Ovary (tissue), 7 donors: ENCODE measurements at regions not wholly inside any gene's neighbourhood (a gene's known extent, or its start where the extent isn't known, plus 50 kb on each side); places are given as distances from the start of the nearest gene placed in this dataset.

ENCODE experiments used
- DNase-seq, 5 donors: peaks; one replicate each; pipeline ENCODE4 v3.0.0-alpha.2; 2019 to 2020
- H3K27ac ChIP-seq, 2 donors: fragments of 200-600 bp; one replicate each; pipeline versions ENCODE4 v1.5.1 to v1.8.0; 2019 to 2022
- H3K27me3 ChIP-seq: fragments of 200-600 bp; one replicate; pipeline ENCODE4 v1.8.0; 2022
- H3K36me3 ChIP-seq: fragments of 200-600 bp; sonication (generic); one replicate; pipeline ENCODE4 v1.5.1; 2019
- H3K4me1 ChIP-seq: one replicate; pipeline ENCODE4 v1.8.1; 2013; ENCODE audit warnings: mild to moderate bottlenecking, moderate library complexity; ENCODE audit not compliant: insufficient read depth
- H3K4me3 ChIP-seq: fragments of 200-600 bp; sonication (generic); one replicate; pipeline ENCODE4 v1.5.1; 2017
- H3K9me3 ChIP-seq, 2 donors: fragments of 200-600 bp in 1 of 2; sonication (generic) in 1 of 2; one replicate each; pipeline versions ENCODE4 v1.5.1 to v1.8.1; 2013 to 2019; ENCODE audit warnings: mild to moderate bottlenecking in 1 of 2, moderate library complexity in 1 of 2
- EP300 ChIP-seq: sonication (generic); formaldehyde crosslinking; IDR thresholded peaks from one replicate; pipeline ENCODE4 v1.6.1; 2017; ENCODE audit warnings: antibody characterized with exemption
- POLR2A ChIP-seq: fragments of 450-650 bp; IDR thresholded peaks from one replicate; pipeline ENCODE4 v1.6.1; 2017; ENCODE audit warnings: antibody characterized with exemption, mild to moderate bottlenecking, moderate library complexity
- WGBS, 3 donors: extraction: QIAGEN DNeasy Blood & Tissue Kit in 1 of 3; methylation state at CpG; one replicate each; pipeline versions ENCODE4 v1.1.5 to v1.1.7; 2013 to 2017; 5-methylcytosine and 5-hydroxymethylcytosine counted together
- intact Hi-C, 4 donors: fragments of 100-400 bp; cut with DNase I; formaldehyde crosslinking; loops; one replicate each; pipeline versions ENCODE4 v1.11.0 to v1.15.1; 2022 to 2023
- TF ChIP-seq, protein P1 (sequence below), 3 donors: fragments of 450-650 bp in 2 of 3; fragments of 200-600 bp in 1 of 3; IDR thresholded peaks; one replicate each; pipeline versions ENCODE4 v1.5.1 to v1.8.0; 2016 to 2022; ENCODE audit warnings: antibody characterized with exemption in 3 of 3, mild to moderate bottlenecking in 1 of 3
- donor health status: DM: no; HTN: no; CAD: no; lungs with moderate emphysema.
- donor health status: DM: no; HTN: no; CAD: no.
- donor health status: Bipolar disorder and iron deficiency.
- donor health status: DM: no; HTN: no; CAD: no.
- donor health status: DM: yes; HTN: yes; CAD: no.

- no peak for DNase-seq
- H3K36me3 ChIP-seq = no peaks in the 10 kb centered on the region
- H3K9me3 ChIP-seq = no peaks in the 10 kb centered on the region
- no peak overlapping the region for H3K4me3 ChIP-seq
- no peaks in the 10 kb centered on the region for H3K27me3 ChIP-seq
- peak overlapping the region in 1 of 2 donors; percentile 2 for H3K27ac ChIP-seq
- WGBS, 3 donors = 62 to 65% (median 63%) methylated on average over 6 of the region's 6 CpGs
- no peak for TF ChIP-seq EP300
- TF ChIP-seq POLR2A = no peak
- TF ChIP-seq, protein P1, sequence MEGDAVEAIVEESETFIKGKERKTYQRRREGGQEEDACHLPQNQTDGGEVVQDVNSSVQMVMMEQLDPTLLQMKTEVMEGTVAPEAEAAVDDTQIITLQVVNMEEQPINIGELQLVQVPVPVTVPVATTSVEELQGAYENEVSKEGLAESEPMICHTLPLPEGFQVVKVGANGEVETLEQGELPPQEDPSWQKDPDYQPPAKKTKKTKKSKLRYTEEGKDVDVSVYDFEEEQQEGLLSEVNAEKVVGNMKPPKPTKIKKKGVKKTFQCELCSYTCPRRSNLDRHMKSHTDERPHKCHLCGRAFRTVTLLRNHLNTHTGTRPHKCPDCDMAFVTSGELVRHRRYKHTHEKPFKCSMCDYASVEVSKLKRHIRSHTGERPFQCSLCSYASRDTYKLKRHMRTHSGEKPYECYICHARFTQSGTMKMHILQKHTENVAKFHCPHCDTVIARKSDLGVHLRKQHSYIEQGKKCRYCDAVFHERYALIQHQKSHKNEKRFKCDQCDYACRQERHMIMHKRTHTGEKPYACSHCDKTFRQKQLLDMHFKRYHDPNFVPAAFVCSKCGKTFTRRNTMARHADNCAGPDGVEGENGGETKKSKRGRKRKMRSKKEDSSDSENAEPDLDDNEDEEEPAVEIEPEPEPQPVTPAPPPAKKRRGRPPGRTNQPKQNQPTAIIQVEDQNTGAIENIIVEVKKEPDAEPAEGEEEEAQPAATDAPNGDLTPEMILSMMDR (IDR thresholded peaks at IDR 0.05) = no peak
- intact Hi-C loops = no loop called here
- H3K4me1 ChIP-seq = peaks cover 7% of the 10 kb centered on the region
Measured at GRCh38 chr1:22258698-22259097, 115.8 kb upstream of the WNT4 start.

- Histone ChIP-seq H3K9me3 (no peaks in the 10 kb centered on the region), H3K36me3 (no peaks in the 10 kb centered on the region), H3K4me1 (peaks cover 7% of the 10 kb centered on the region), H3K27me3 (no peaks in the 10 kb centered on the region), H3K27ac (no peak overlapping the region), H3K4me3 (no peak overlapping the region)
- TF ChIP-seq POLR2A (no peak), EP300 (no peak)
- TF ChIP-seq, protein P1 (IDR thresholded peaks at IDR 0.05) = no peak
- 29 to 51% (median 31%) methylated on average over 18 of the region's 18 CpGs for WGBS, 3 donors
- peak in 4 of 5 donors; percentile 43 to 73 (median 68) for DNase-seq
- intact Hi-C loops = no loop called here
Measured at GRCh38 chr1:22259551-22260282, 116.8 kb upstream of the WNT4 start.

DNA sequence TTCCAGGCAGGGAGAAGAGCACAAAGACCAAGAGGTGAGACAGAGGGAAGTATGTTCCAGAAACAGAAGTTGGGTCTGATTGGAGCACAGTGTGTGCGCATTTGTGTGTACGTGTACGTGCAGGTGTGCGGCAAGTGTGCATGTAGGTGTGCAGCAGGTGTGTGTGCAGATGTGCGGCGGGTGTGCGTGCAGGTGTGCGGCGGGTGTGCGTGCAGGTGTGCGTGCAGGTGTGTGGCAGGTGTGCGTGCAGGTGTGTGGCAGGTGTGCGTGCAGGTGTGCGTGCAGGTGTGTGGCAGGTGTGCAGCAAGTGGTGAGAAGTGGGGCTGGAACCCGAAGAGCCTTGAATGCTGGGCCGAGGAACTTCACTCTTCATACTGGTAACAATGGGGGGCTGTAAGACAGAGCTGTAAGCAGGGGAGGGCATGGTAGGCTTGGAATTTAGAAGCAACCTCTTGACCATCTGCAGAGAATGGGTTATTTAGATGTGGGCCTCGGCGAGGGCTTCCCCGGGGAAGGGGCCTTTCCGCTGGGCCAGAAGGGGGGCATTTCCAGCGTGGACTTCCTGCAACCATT lies 118.0 kb upstream of the WNT4 start:
- Histone ChIP-seq H3K27me3 (no peaks in the 10 kb centered on the region), H3K36me3 (no peaks in the 10 kb centered on the region), H3K4me3 (no peak overlapping the region), H3K4me1 (peaks cover 7% of the 10 kb centered on the region), H3K27ac (no peak overlapping the region), H3K9me3 (no peaks in the 10 kb centered on the region)
- DNase-seq = no peak
- 86 to 89% (median 86%) methylated on average over 21 of the region's 21 CpGs for WGBS, 3 donors
- intact Hi-C loops = no loop called here
- TF ChIP-seq, protein P1 (IDR thresholded peaks at IDR 0.05) = no peak
- TF ChIP-seq POLR2A = no peak
- TF ChIP-seq EP300 = no peak

GRCh38 chr1:22261580-22261979 lies 118.7 kb upstream of the WNT4 start:
- intact Hi-C loops = no loop called here
- H3K9me3 ChIP-seq = no peaks in the 10 kb centered on the region
- no peak for TF ChIP-seq POLR2A
- no peak for TF ChIP-seq EP300
- TF ChIP-seq, protein P1 (IDR thresholded peaks at IDR 0.05) = no peak
- WGBS, 3 donors = 86 to 94% (median 90%) methylated on average over 7 of the region's 7 CpGs
- no peaks in the 10 kb centered on the region for H3K36me3 ChIP-seq
- H3K4me3 ChIP-seq = no peak overlapping the region
- no peak for DNase-seq
- no peaks in the 10 kb centered on the region for H3K27me3 ChIP-seq
- H3K4me1 ChIP-seq = peaks cover 7% of the 10 kb centered on the region
- no peak overlapping the region for H3K27ac ChIP-seq
